Stimulated activated CD8-positive, alpha-beta memory T cell treated with anti-CD3 and anti-CD28 coated beads, Interleukin-4, amount 100 ng/mL, for 24 hours (primary cell): ENCODE measurements at regions not wholly inside any gene's neighbourhood (a gene's known extent, or its start where the extent isn't known, plus 50 kb on each side); places are given as distances from the start of the nearest gene placed in this dataset.

Experiments
- DNase-seq: peaks from one replicate; pipeline ENCODE4 v3.0.0-alpha.2; 2020; ENCODE audit warnings: low read depth

GRCh38 chr4:145234091-145234706 lies 53.8 kb upstream of the OTUD4 start:
- DNase-seq = peak; percentile 30

- DNase-seq = no peak
These were observed 51.7 kb upstream of the OTUD4 start for GRCh38 chr4:145231906-145232700.

DNA sequence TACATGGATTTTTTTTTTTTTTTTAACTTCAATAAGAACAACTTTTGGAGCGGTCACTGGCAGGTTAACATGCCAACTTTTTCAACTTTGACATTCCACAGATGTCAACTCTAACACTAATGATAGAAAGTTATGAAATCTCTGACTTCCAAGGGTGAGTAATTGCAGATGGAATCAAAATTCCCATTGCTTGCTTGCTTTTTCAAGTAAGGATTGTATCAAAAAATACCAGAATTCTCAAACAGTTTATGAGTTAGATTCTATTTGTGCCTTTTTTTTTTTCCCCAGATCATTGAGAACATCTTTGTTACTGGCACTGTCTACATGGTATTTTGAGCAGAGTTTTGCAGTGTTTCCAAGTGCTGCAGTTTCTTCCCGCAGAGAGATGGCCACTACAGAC lies 50.3 kb upstream of the OTUD4 start:
- DNase-seq = no peak
